CD4-positive, alpha-beta T cell (primary cell): ENCODE measurements at regions not wholly inside any gene's neighbourhood (a gene's known extent, or its start where the extent isn't known, plus 50 kb on each side); places are given as distances from the start of the nearest gene placed in this dataset.
"Not testable (repeated sequence)": the region's sequence is repeated elsewhere in the genome, so short reads cannot be mapped to it uniquely, and the experiment has no call there.

Source experiments
- ATAC-seq: fragments of 200-7000 bp; cut with Tn5 transposase; one replicate; pipeline ENCODE4 v1.10.0; 2022; ENCODE audit warnings: mild to moderate bottlenecking; ENCODE audit not compliant: poor library complexity
- CTCF ChIA-PET: fragments of 350-600 bp; sonication (Branson Sonifier 250); formaldehyde crosslinking; loops from one replicate; lab custom pipeline; 2021; ENCODE audit warnings: antibody characterized with exemption, inconsistent platforms; lab: Charles Lee
- POLR2A ChIA-PET: fragments of 350-600 bp; sonication (Branson Sonifier 250); formaldehyde crosslinking; loops from one replicate; lab custom pipeline; 2021; ENCODE audit warnings: antibody characterized with exemption, inconsistent platforms; lab: Charles Lee
- DNase-seq, 14 experiments: peaks; one replicate each; pipeline ENCODE4 v3.0.0-alpha.2; 2013 to 2020; ENCODE audit warnings: mixed read lengths in 2 of 14
- H3K27ac ChIP-seq, 2 donors: one replicate each; pipeline versions ENCODE4 v1.5.1 to v1.7.0; 2013; ENCODE audit warnings: low read length in 2 of 2, low read depth in 1 of 2, mild to moderate bottlenecking in 1 of 2
- H3K27me3 ChIP-seq, 2 experiments: 1 replicate in 1 of 2; 2 replicates in 1 of 2; pipeline versions ENCODE4 v1.6.1 to v1.7.0; 2013; ENCODE audit warnings: low read length in 2 of 2, control low read depth in 1 of 2, mild to moderate bottlenecking in 1 of 2, moderate library complexity in 1 of 2; ENCODE audit not compliant: insufficient read depth in 2 of 2, control insufficient read depth in 1 of 2
- H3K36me3 ChIP-seq: one replicate; pipeline ENCODE4 v1.6.1; 2013; ENCODE audit warnings: low read length, control low read depth; ENCODE audit not compliant: insufficient read depth
- H3K4me1 ChIP-seq: one replicate; pipeline ENCODE4 v1.6.1; 2013; ENCODE audit warnings: low read length, control low read depth; ENCODE audit not compliant: insufficient read depth
- H3K4me3 ChIP-seq: one replicate; pipeline ENCODE4 v1.5.1; 2013; ENCODE audit warnings: mild to moderate bottlenecking, low read length, moderate library complexity
- H3K9me3 ChIP-seq, 2 experiments: 1 replicate in 1 of 2; 2 replicates in 1 of 2; pipeline versions ENCODE4 v1.6.1 to v1.7.0; 2013; ENCODE audit warnings: low read length in 2 of 2, mild to moderate bottlenecking in 2 of 2, control low read depth in 1 of 2, moderate library complexity in 1 of 2; ENCODE audit not compliant: control insufficient read depth in 1 of 2, insufficient read depth in 1 of 2
- H3K27ac Mint-ChIP-seq: one replicate; pipeline ENCODE4 v1.8.0; 2020; ENCODE audit warnings: mixed read lengths
- H3K27me3 Mint-ChIP-seq: one replicate; pipeline ENCODE4 v1.8.0; 2021; ENCODE audit warnings: mixed read lengths
- H3K36me3 Mint-ChIP-seq: one replicate; pipeline ENCODE4 v1.8.0; 2021; ENCODE audit warnings: low read depth, mixed read lengths
- H3K4me1 Mint-ChIP-seq: one replicate; pipeline ENCODE4 v1.8.0; 2021; ENCODE audit warnings: low read depth, mixed read lengths
- H3K4me3 Mint-ChIP-seq: one replicate; pipeline ENCODE4 v1.8.0; 2020; ENCODE audit warnings: mild to moderate bottlenecking, mixed read lengths
- H3K9me3 Mint-ChIP-seq: one replicate; pipeline ENCODE4 v1.8.0; 2020; ENCODE audit warnings: mixed read lengths
- CTCF ChIP-seq: fragments of 200-600 bp; IDR thresholded peaks from one replicate; pipeline ENCODE4 v1.8.0; 2022; ENCODE audit warnings: antibody characterized with exemption, mild to moderate bottlenecking
- intact Hi-C, 2 experiments: fragments of 100-400 bp; cut with DNase I in 1 of 2; cut with micrococcal nuclease in 1 of 2; formaldehyde crosslinking; loops; one replicate each; pipeline versions ENCODE4 v1.15.1 to v1.9.0; 2023 to 2025; cut with DNase I, micrococcal nuclease

GRCh38 chr6:134663800-134664535 lies 285.9 kb downstream of the ALDH8A1 start:
- H3K9me3 ChIP-seq = no peaks in the 10 kb centered on the region
- Mint-ChIP-seq H3K27me3 (no peaks in the 10 kb centered on the region), H3K4me3 (no peak overlapping the region), H3K36me3 (no peaks in the 10 kb centered on the region), H3K9me3 (no peaks in the 10 kb centered on the region), H3K27ac (no peak overlapping the region), H3K4me1 (no peaks in the 10 kb centered on the region)
- H3K36me3 ChIP-seq = no peaks in the 10 kb centered on the region
- intact Hi-C loops = no loop called here
- H3K4me3 ChIP-seq = no peak overlapping the region
- no peaks in the 10 kb centered on the region for H3K27me3 ChIP-seq
- CTCF ChIA-PET = no interaction called here
- no peak for TF ChIP-seq CTCF
- no peaks in the 10 kb centered on the region for H3K4me1 ChIP-seq
- ATAC-seq (no peak), DNase-seq (no peak)
- POLR2A ChIA-PET = no interaction called here
- H3K27ac ChIP-seq = no peak overlapping the region

GRCh38 chr6:134663356-134663755 lies 286.5 kb downstream of the ALDH8A1 start:
- H3K4me3 ChIP-seq = no peak overlapping the region
- CTCF ChIA-PET = no interaction called here
- no peaks in the 10 kb centered on the region for H3K36me3 Mint-ChIP-seq
- no peaks in the 10 kb centered on the region for H3K36me3 ChIP-seq
- H3K4me1 ChIP-seq = no peaks in the 10 kb centered on the region
- DNase-seq (no peak), ATAC-seq (no peak)
- no peak overlapping the region for H3K27ac Mint-ChIP-seq
- POLR2A ChIA-PET = no interaction called here
- intact Hi-C loops = no loop called here
- no peaks in the 10 kb centered on the region for H3K9me3 Mint-ChIP-seq
- H3K4me3 Mint-ChIP-seq = no peak overlapping the region
- H3K9me3 ChIP-seq = no peaks in the 10 kb centered on the region
- H3K27me3 Mint-ChIP-seq = no peaks in the 10 kb centered on the region
- TF ChIP-seq CTCF = no peak
- no peaks in the 10 kb centered on the region for H3K4me1 Mint-ChIP-seq
- no peaks in the 10 kb centered on the region for H3K27me3 ChIP-seq
- H3K27ac ChIP-seq = no peak overlapping the region

- POLR2A ChIA-PET = no interaction called here
- no peak overlapping the region for H3K4me3 ChIP-seq
- H3K4me3 Mint-ChIP-seq = no peak overlapping the region
- no peak overlapping the region for H3K27ac Mint-ChIP-seq
- H3K36me3 ChIP-seq = no peaks in the 10 kb centered on the region
- intact Hi-C loops = no loop called here
- TF ChIP-seq CTCF = no peak
- no peaks in the 10 kb centered on the region for H3K27me3 ChIP-seq
- no peaks in the 10 kb centered on the region for H3K27me3 Mint-ChIP-seq
- H3K27ac ChIP-seq = no peak overlapping the region
- no peaks in the 10 kb centered on the region for H3K4me1 Mint-ChIP-seq
- ATAC-seq (no peak), DNase-seq (no peak)
- no peaks in the 10 kb centered on the region for H3K4me1 ChIP-seq
- H3K9me3 ChIP-seq = no peaks in the 10 kb centered on the region
- H3K36me3 Mint-ChIP-seq = no peaks in the 10 kb centered on the region
- CTCF ChIA-PET = no interaction called here
- H3K9me3 Mint-ChIP-seq = no peaks in the 10 kb centered on the region
These were observed 287.7 kb downstream of the ALDH8A1 start for GRCh38 chr6:134662077-134662700.

GRCh38 chr6:134659885-134660284 lies 290.0 kb downstream of the ALDH8A1 start:
- ATAC-seq, H3K9me3 Mint-ChIP-seq, DNase-seq, POLR2A ChIA-PET, H3K4me3 ChIP-seq, H3K4me3 Mint-ChIP-seq, H3K4me1 ChIP-seq, H3K4me1 Mint-ChIP-seq, H3K27ac Mint-ChIP-seq, H3K36me3 ChIP-seq, H3K27ac ChIP-seq, intact Hi-C loops, H3K27me3 Mint-ChIP-seq, CTCF ChIA-PET, H3K27me3 ChIP-seq, H3K9me3 ChIP-seq, H3K36me3 Mint-ChIP-seq: not testable (repeated sequence)
